Glutamatergic neuron (in vitro differentiated cells): ENCODE measurements at regions not wholly inside any gene's neighbourhood (a gene's known extent, or its start where the extent isn't known, plus 50 kb on each side); places are given as distances from the start of the nearest gene placed in this dataset.

Experiments
- DNase-seq: peaks from one replicate; pipeline ENCODE4 v3.0.0; 2022
- H3K27ac Mint-ChIP-seq: one replicate; pipeline ENCODE4 v1.8.0; 2020; ENCODE audit warnings: mild to moderate bottlenecking, mixed read lengths, inconsistent platforms; ENCODE audit not compliant: unreplicated experiment
- H3K27me3 Mint-ChIP-seq: one replicate; pipeline ENCODE4 v1.8.0; 2020; ENCODE audit warnings: mild to moderate bottlenecking, moderate library complexity, mixed read lengths, inconsistent platforms; ENCODE audit not compliant: unreplicated experiment
- H3K36me3 Mint-ChIP-seq: one replicate; pipeline ENCODE4 v1.8.0; 2020; ENCODE audit warnings: mild to moderate bottlenecking, mixed read lengths, inconsistent platforms; ENCODE audit not compliant: unreplicated experiment
- H3K4me1 Mint-ChIP-seq: one replicate; pipeline ENCODE4 v1.8.0; 2020; ENCODE audit warnings: mild to moderate bottlenecking, low read depth, mixed read lengths, inconsistent platforms; ENCODE audit not compliant: unreplicated experiment
- H3K4me3 Mint-ChIP-seq: one replicate; pipeline ENCODE4 v1.8.0; 2020; ENCODE audit warnings: mild to moderate bottlenecking, mixed read lengths, inconsistent platforms; ENCODE audit not compliant: unreplicated experiment
- H3K9me3 Mint-ChIP-seq: one replicate; pipeline ENCODE4 v1.8.0; 2020; ENCODE audit warnings: mild to moderate bottlenecking, moderate library complexity, mixed read lengths, inconsistent platforms; ENCODE audit not compliant: unreplicated experiment
- TF ChIP-seq, protein P1 (sequence below): fragments of 200-600 bp; sonication (generic); IDR thresholded peaks from one replicate; pipeline ENCODE4 v1.5.0; 2021; ENCODE audit not compliant: partially characterized antibody, unreplicated experiment

- H3K4me3 Mint-ChIP-seq = no peak overlapping the region
- no peaks in the 10 kb centered on the region for H3K4me1 Mint-ChIP-seq
- no peak overlapping the region for H3K27ac Mint-ChIP-seq
- no peak for DNase-seq
- H3K9me3 Mint-ChIP-seq = peaks cover 3% of the 10 kb centered on the region
- H3K36me3 Mint-ChIP-seq = no peaks in the 10 kb centered on the region
- H3K27me3 Mint-ChIP-seq = no peaks in the 10 kb centered on the region
- TF ChIP-seq, protein P1, sequence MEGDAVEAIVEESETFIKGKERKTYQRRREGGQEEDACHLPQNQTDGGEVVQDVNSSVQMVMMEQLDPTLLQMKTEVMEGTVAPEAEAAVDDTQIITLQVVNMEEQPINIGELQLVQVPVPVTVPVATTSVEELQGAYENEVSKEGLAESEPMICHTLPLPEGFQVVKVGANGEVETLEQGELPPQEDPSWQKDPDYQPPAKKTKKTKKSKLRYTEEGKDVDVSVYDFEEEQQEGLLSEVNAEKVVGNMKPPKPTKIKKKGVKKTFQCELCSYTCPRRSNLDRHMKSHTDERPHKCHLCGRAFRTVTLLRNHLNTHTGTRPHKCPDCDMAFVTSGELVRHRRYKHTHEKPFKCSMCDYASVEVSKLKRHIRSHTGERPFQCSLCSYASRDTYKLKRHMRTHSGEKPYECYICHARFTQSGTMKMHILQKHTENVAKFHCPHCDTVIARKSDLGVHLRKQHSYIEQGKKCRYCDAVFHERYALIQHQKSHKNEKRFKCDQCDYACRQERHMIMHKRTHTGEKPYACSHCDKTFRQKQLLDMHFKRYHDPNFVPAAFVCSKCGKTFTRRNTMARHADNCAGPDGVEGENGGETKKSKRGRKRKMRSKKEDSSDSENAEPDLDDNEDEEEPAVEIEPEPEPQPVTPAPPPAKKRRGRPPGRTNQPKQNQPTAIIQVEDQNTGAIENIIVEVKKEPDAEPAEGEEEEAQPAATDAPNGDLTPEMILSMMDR = no peak
Measured at GRCh38 chr20:52888096-52888495, 84.1 kb upstream of the TSHZ2 start.

- Mint-ChIP-seq H3K27me3 (peaks cover 5% of the 10 kb centered on the region), H3K4me1 (no peaks in the 10 kb centered on the region), H3K9me3 (peaks cover 3% of the 10 kb centered on the region), H3K36me3 (no peaks in the 10 kb centered on the region), H3K27ac (no peak overlapping the region), H3K4me3 (no peak overlapping the region)
- TF ChIP-seq, protein P1 = no peak
- DNase-seq = no peak
Measured at GRCh38 chr20:52880997-52881396, 91.2 kb upstream of the TSHZ2 start.

- peaks cover 5% of the 10 kb centered on the region for H3K27me3 Mint-ChIP-seq
Measured at GRCh38 chr20:52880259-52880658, 91.9 kb upstream of the TSHZ2 start.

DNA sequence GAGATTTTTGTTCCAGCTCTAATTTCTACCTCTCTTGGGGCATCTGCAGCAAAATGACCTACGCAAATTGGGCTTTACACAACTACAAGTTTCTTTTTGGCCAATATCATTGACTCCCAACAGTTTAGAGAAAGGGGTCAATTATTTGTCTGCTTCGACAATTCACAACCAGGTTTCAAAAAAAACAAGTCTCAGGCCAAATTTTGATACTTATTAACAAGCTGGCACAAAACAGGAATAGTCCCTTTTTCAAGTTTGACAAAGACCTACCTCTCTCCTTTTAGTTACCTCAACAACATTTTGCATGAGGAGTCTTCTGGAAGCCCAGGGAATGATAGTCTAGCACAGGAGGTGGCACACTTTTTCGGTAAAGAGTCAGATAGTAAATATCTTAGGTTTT is 97.9 kb upstream of the TSHZ2 start:
- Mint-ChIP-seq H3K27me3 (peaks cover 5% of the 10 kb centered on the region), H3K9me3 (no peaks in the 10 kb centered on the region), H3K4me3 (no peak overlapping the region), H3K36me3 (no peaks in the 10 kb centered on the region), H3K27ac (no peak overlapping the region), H3K4me1 (no peaks in the 10 kb centered on the region)
- DNase-seq = no peak
- TF ChIP-seq, protein P1 = no peak

More at GRCh38 chr20:52880259-52880658, 91.9 kb upstream of the TSHZ2 start:
- Mint-ChIP-seq H3K27ac (no peak overlapping the region), H3K4me1 (no peaks in the 10 kb centered on the region), H3K36me3 (no peaks in the 10 kb centered on the region), H3K4me3 (no peak overlapping the region), H3K9me3 (no peaks in the 10 kb centered on the region)
- DNase-seq = no peak
- TF ChIP-seq, protein P1 = no peak

GRCh38 chr20:52869698-52870501 is 102.3 kb upstream of the TSHZ2 start:
- no peaks in the 10 kb centered on the region for H3K9me3 Mint-ChIP-seq
- H3K36me3 Mint-ChIP-seq = no peaks in the 10 kb centered on the region
- no peak overlapping the region for H3K27ac Mint-ChIP-seq
- H3K4me3 Mint-ChIP-seq = no peak overlapping the region
- H3K27me3 Mint-ChIP-seq = peaks cover 3% of the 10 kb centered on the region
- no peaks in the 10 kb centered on the region for H3K4me1 Mint-ChIP-seq
- DNase-seq = no peak
- TF ChIP-seq, protein P1 = no peak
